Thyroid gland (tissue), 4 donors: ENCODE measurements at regions not wholly inside any gene's neighbourhood (a gene's known extent, or its start where the extent isn't known, plus 50 kb on each side); places are given as distances from the start of the nearest gene placed in this dataset.
"Not testable (repeated sequence)": the region's sequence is repeated elsewhere in the genome, so short reads cannot be mapped to it uniquely, and the experiment has no call there.

ENCODE experiments used
- DNase-seq, 2 donors: peaks; one replicate each; pipeline ENCODE4 v3.0.0-alpha.2; 2019
- H3K27ac ChIP-seq, 3 donors: fragments of 200-600 bp; sonication (generic); 1 replicate in 2 of 3; 2 replicates in 1 of 3; pipeline ENCODE4 v1.5.1; 2016 to 2019; ENCODE audit warnings: mild to moderate bottlenecking in 1 of 3, moderate library complexity in 1 of 3
- H3K27me3 ChIP-seq: fragments of 200-600 bp; sonication (generic); one replicate; pipeline ENCODE4 v1.5.1; 2019
- H3K36me3 ChIP-seq, 2 donors: fragments of 200-600 bp; sonication (generic); one replicate each; pipeline ENCODE4 v1.5.1; 2016 to 2019
- H3K4me1 ChIP-seq, 2 donors: fragments of 200-600 bp; sonication (generic); one replicate each; pipeline ENCODE4 v1.5.1; 2017 to 2019
- H3K4me3 ChIP-seq, 3 donors: fragments of 200-600 bp; sonication (generic); replicated peaks in 1 of 3; 1 replicate in 2 of 3; 2 replicates in 1 of 3; pipeline ENCODE4 v1.5.1; 2016; ENCODE audit warnings: mild to moderate bottlenecking in 1 of 3
- H3K9me3 ChIP-seq: fragments of 200-600 bp; sonication (generic); one replicate; pipeline ENCODE4 v1.5.1; 2017
- POLR2A ChIP-seq, 2 donors: fragments of 450-650 bp; IDR thresholded peaks; one replicate each; pipeline ENCODE4 v1.6.1; 2017; ENCODE audit warnings: antibody characterized with exemption in 2 of 2, mild to moderate bottlenecking in 2 of 2, moderate library complexity in 1 of 2
- WGBS, 2 donors: methylation state at CpG; one replicate each; pipeline ENCODE4 v1.1.5; 2017; 5-methylcytosine and 5-hydroxymethylcytosine counted together
- intact Hi-C: fragments of 100-400 bp; cut with DNase I; formaldehyde crosslinking; loops from one replicate; pipeline ENCODE4 v1.15.1; 2023
- TF ChIP-seq, protein P1 (sequence below), 6 experiments: fragments of 200-600 bp in 3 of 6; fragments of 450-650 bp in 3 of 6; sonication (generic) in 3 of 6; IDR thresholded peaks; one replicate each; pipeline ENCODE4 v1.5.1; 2016 to 2019; ENCODE audit warnings: antibody characterized with exemption in 6 of 6, mild to moderate bottlenecking in 2 of 6, inconsistent platforms in 1 of 6, moderate library complexity in 1 of 6

DNA sequence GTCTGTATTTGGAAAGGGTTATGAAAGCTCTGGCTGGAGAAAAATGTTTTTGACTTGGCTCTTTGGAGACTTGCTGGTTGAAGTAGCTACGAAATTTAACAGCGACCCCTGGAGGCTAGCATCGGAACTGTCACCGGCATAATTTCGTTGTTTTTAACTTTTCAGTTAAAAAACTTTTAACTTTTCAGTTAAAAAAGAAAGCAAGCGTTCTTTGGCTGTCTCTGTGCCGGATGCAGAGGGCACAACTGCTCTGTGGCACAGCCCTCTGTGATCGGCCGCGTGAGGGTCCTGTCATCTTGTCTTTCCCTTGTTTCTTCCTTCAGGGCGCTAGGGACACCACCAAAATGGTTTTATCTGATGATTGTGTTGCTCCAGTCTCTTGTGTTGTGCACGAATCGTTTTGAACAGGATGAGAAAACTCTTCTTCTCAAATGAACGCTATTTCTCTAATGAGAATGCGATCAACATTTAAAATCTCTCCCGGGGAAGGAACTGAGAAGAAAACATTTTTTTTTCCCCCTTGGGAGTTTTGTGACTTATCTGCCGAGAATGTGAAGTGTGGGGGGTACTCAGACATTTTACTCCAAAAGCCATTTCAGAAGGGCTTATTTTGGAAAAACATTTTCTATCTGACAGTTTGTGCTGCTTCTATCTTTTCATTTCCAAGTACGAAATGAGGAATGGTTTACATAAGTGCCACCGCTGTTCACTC lies 57.1 kb downstream of the ADCYAP1 start:
- H3K36me3 ChIP-seq: no peaks in the 10 kb centered on the region
- WGBS, 2 donors: 9 to 10% methylated on average over 19 of the region's 19 CpGs
- no peaks in the 10 kb centered on the region for H3K27me3 ChIP-seq
- peak overlapping the region in 1 of 3 donors; percentile 62 for H3K27ac ChIP-seq
- DNase-seq: peak; percentile 26 to 48
- H3K9me3 ChIP-seq: no peaks in the 10 kb centered on the region
- peaks cover 0 to 4% of the 10 kb centered on the region in 2 donors for H3K4me1 ChIP-seq
- TF ChIP-seq, protein P1, sequence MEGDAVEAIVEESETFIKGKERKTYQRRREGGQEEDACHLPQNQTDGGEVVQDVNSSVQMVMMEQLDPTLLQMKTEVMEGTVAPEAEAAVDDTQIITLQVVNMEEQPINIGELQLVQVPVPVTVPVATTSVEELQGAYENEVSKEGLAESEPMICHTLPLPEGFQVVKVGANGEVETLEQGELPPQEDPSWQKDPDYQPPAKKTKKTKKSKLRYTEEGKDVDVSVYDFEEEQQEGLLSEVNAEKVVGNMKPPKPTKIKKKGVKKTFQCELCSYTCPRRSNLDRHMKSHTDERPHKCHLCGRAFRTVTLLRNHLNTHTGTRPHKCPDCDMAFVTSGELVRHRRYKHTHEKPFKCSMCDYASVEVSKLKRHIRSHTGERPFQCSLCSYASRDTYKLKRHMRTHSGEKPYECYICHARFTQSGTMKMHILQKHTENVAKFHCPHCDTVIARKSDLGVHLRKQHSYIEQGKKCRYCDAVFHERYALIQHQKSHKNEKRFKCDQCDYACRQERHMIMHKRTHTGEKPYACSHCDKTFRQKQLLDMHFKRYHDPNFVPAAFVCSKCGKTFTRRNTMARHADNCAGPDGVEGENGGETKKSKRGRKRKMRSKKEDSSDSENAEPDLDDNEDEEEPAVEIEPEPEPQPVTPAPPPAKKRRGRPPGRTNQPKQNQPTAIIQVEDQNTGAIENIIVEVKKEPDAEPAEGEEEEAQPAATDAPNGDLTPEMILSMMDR (IDR thresholded peaks at IDR 0.05): peak; percentile 59 to 99 (median 76)
- TF ChIP-seq POLR2A (IDR thresholded peaks at IDR 0.05): no peak
- intact Hi-C loops: loop anchor here (10.0 kb wide), 1 partner anchor 97 kb away; no protein-coding TSS in a partner anchor
- no peak overlapping the region for H3K4me3 ChIP-seq

DNA sequence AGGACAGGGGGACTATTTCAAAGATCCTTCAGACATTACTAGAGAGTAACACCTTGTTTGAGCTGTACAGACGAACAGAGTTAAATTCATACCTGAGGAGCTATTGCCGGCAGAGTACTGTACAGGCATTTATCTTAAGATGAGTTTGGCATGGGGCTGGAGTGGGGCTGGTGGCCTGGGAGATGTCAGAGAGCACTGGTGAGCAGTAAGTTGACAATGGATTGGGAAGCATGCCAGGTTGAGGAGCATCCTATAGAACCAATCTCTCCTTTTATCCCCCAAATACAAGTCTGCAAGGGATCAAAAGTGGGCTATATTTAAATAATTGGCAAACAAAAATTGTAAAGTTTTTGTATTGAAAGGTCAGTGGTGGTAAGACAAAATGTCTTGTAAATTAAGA lies 58.6 kb downstream of the ADCYAP1 start:
- Histone ChIP-seq H3K36me3 (no peaks in the 10 kb centered on the region), H3K27ac (no peak overlapping the region), H3K9me3 (no peaks in the 10 kb centered on the region), H3K4me3 (no peak overlapping the region), H3K27me3 (no peaks in the 10 kb centered on the region), H3K4me1 (peaks cover 0 to 4% of the 10 kb centered on the region in 2 donors)
- 75 to 83% methylated on average over 2 of the region's 2 CpGs for WGBS, 2 donors
- intact Hi-C loops: loop anchor here (10.0 kb wide), 1 partner anchor 98 kb away; no protein-coding TSS in a partner anchor
- no peak for TF ChIP-seq POLR2A (IDR thresholded peaks at IDR 0.05)
- TF ChIP-seq, protein P1 (IDR thresholded peaks at IDR 0.05): no peak
- DNase-seq: no peak

DNA sequence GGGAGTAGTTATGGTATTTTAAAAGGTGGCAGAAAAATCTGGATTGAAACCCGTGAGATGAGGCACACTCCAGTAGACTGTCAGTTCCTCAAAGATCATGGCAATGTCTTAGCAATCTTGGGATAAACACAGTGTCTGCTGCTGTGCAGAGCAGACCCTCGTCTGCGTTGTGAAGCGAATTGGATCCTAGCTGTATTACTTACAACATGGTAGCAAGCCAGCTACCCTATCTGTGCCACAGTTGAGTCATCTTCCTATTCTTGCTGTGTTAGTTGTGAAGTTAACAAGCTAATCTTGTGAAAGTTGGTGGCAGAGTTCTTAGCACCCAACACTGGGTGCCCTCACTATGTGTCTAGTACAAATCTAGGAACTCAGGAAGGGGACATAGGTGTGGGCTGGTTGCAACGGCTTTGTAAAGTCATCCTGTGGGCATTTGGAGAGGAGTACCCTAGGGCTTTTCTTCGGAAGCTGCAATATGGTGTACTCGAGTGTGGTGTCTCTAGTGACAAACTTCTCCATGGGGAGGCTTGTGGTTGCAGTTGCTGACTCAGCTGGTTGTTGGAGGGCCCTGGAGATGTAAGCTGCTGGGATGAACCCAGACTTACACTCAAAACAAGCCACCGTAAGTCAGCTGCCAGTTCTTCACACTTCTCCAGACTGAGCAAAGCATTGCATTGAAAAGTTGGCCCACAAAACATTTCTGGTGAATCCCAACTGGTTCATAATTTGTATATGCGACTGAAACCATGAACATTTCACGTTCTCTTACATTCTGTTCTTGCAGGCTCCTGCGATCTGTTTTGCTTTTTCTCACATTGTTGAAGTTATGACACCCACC lies 61.5 kb downstream of the ADCYAP1 start:
- peaks cover 0 to 4% of the 10 kb centered on the region in 2 donors for H3K4me1 ChIP-seq
- intact Hi-C loops: loop anchor here (10.0 kb wide), 1 partner anchor 101 kb away; no protein-coding TSS in a partner anchor
- no peak overlapping the region for H3K4me3 ChIP-seq
- no peak for TF ChIP-seq POLR2A (IDR thresholded peaks at IDR 0.05)
- TF ChIP-seq, protein P1 (IDR thresholded peaks at IDR 0.05): no peak
- 86% methylated on average over 11 of the region's 11 CpGs for WGBS, 2 donors
- no peaks in the 10 kb centered on the region for H3K9me3 ChIP-seq
- H3K36me3 ChIP-seq: no peaks in the 10 kb centered on the region
- DNase-seq: no peak
- no peaks in the 10 kb centered on the region for H3K27me3 ChIP-seq
- H3K27ac ChIP-seq: no peak overlapping the region

DNA sequence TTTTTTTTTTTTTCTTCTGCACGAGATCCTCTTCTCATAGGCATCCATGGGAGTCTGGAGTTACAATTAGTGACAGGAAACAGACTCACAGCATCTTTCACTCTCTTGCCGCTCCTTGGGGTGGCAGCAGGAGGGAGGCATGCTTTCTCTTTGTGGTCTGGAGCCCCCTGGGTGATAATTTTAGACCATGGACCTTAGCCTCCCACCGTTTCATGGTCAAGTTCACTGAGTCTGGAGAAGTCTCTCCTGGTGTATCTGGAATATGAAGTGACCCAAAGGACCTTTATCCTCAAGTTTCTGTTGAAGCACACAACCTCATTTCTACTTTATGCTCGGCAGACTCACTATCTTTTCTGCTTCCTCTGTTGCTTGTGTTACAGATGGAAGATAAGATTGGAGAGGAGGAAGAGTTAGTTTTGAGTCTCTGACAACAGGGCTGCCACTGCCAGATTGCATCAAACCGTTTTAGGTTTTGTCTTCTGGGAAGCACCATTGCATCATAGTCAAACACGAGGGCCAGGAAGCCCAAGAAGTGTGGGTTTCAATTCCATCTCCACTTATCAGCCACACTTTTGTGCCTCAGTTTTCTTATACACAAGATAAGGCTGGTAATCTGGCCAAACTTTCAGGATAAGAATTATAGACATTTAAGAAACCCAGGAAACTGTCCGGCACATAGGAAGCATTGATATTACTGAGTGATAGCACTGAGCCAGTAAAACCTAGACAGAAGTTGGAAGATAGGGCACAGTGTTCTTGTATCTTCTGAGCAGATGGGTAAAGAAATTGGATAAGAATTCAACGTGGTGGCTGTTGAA lies 62.3 kb downstream of the ADCYAP1 start:
- Histone ChIP-seq H3K4me1 (peaks cover 0 to 1% of the 10 kb centered on the region in 2 donors), H3K27me3 (no peaks in the 10 kb centered on the region), H3K9me3 (no peaks in the 10 kb centered on the region), H3K36me3 (no peaks in the 10 kb centered on the region), H3K4me3 (no peak overlapping the region), H3K27ac (no peak overlapping the region)
- intact Hi-C loops: loop anchor here (10.0 kb wide), 1 partner anchor 102 kb away; no protein-coding TSS in a partner anchor
- 70 to 71% methylated on average over 8 of the region's 8 CpGs for WGBS, 2 donors
- TF ChIP-seq POLR2A (IDR thresholded peaks at IDR 0.05): no peak
- TF ChIP-seq, protein P1 (IDR thresholded peaks at IDR 0.05): no peak
- no peak for DNase-seq

DNA sequence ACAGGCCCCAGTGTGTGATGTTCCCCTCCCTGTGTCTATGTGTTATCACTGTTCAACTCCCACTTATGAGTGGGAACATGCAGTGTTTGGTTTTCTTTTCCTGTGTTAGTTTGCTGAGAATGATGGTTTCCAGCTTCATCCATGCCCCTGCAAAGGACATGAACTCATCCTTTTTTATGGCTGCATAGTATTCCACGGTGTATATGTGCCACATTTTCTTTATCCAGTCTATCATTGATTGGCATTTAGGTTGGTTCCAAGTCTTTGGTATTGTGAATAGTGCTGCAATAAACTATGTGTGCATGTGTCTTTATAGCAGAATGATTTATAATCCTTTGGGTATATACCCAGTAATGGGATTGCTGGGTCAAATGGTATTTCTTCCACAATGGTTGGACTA lies 64.2 kb downstream of the ADCYAP1 start:
- H3K27ac ChIP-seq, H3K36me3 ChIP-seq, H3K27me3 ChIP-seq, DNase-seq, H3K4me3 ChIP-seq, H3K4me1 ChIP-seq, H3K9me3 ChIP-seq: not testable (repeated sequence)
- intact Hi-C loops: loop anchor here (10.0 kb wide), 1 partner anchor 104 kb away; no protein-coding TSS in a partner anchor
- WGBS, 2 donors: 84 to 87% methylated on average over 1 of the region's 1 CpG

DNA sequence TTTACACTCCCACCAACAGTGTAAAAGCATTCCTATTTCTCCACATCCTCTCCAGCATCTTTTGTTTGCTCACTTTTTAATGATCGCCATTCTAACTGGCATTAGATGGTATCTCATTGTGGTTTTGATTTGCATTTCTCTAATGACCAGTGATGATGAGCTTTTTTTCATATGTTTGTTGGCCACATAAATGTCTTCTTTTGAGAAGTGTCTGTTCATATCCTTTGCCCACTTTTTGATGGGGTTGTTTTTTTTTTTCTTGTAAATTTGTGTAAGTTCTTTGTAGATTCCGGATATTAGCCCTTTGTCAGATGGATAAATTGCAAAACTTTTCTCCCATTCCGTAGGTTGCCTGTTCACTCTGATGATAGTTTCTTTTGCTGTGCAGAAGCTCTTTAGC lies 64.6 kb downstream of the ADCYAP1 start:
- H3K4me3 ChIP-seq, H3K36me3 ChIP-seq, H3K27ac ChIP-seq, DNase-seq, H3K9me3 ChIP-seq, H3K27me3 ChIP-seq, H3K4me1 ChIP-seq: not testable (repeated sequence)
- intact Hi-C loops: loop anchor here (10.0 kb wide), 1 partner anchor 105 kb away; no protein-coding TSS in a partner anchor
- WGBS, 2 donors: 73 to 95% methylated on average over 3 of the region's 3 CpGs

DNA sequence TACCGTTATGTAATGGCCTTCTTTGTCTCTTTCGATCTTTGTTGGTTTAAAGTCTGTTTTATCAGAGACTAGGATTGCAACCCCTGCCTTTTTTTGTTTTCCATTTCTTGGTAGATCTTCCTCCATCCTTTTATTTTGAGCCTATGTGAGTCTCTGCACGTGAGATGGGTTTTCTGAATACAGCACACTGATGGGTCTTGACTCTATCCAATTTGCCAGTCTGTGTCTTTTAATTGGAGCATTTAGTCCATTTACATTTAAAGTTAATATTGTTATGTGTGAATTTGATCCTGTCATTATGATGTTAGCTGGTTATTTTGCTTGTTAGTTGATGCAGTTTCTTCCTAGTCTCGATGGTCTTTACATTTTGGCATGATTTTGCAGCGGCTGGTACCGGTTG lies 69.9 kb downstream of the ADCYAP1 start:
- intact Hi-C loops, H3K9me3 ChIP-seq, DNase-seq, H3K4me1 ChIP-seq, H3K36me3 ChIP-seq, H3K27me3 ChIP-seq, H3K27ac ChIP-seq, H3K4me3 ChIP-seq: not testable (repeated sequence)
- 90 to 95% methylated on average over 3 to 6 of the region's 6 CpGs for WGBS, 2 donors
